T-cell (primary cell): ENCODE measurements at regions not wholly inside any gene's neighbourhood (a gene's known extent, or its start where the extent isn't known, plus 50 kb on each side); places are given as distances from the start of the nearest gene placed in this dataset.

Source experiments
- ATAC-seq, 4 experiments: fragments of 200-7000 bp in 3 of 4; fragments of 150-1000 bp in 1 of 4; cut with Tn5 transposase; replicated peaks in 1 of 4; 1 replicate in 3 of 4; 2 replicates in 1 of 4; pipeline ENCODE4 v1.10.0; 2021; ENCODE audit warnings: moderate library complexity in 3 of 4, mild to moderate bottlenecking in 2 of 4, moderate number of reproducible peaks in 1 of 4
- CTCF ChIA-PET, 2 donors: fragments of 300-600 bp; sonication (Branson Sonifier 250); formaldehyde crosslinking; loops; one replicate each; lab custom pipeline; 2022; ENCODE audit warnings: antibody characterized with exemption in 2 of 2; lab: Charles Lee
- POLR2A ChIA-PET, 2 donors: fragments of 300-600 bp; sonication (Branson Sonifier 250); formaldehyde crosslinking; loops; one replicate each; lab custom pipeline; 2022; ENCODE audit warnings: antibody characterized with exemption in 2 of 2; lab: Charles Lee
- DNase-seq, 35 experiments: peaks; one replicate each; pipeline versions ENCODE4 v3.0.0 to v3.0.0-alpha.2; 2013 to 2023
- H3K27ac ChIP-seq: one replicate; pipeline ENCODE4 v1.5.1; 2013; ENCODE audit warnings: low read length
- H3K27me3 ChIP-seq, 2 experiments: replicated peaks in 1 of 2; 1 replicate in 1 of 2; 2 replicates in 1 of 2; pipeline versions ENCODE4 v1.6.1 to v1.7.0; 2013; ENCODE audit warnings: low read length in 1 of 2, mixed read lengths in 1 of 2; ENCODE audit not compliant: control insufficient read depth in 2 of 2, insufficient read depth in 2 of 2; ENCODE audit errors: extremely low read depth in 1 of 2
- H3K36me3 ChIP-seq, 2 donors: 1 replicate in 1 of 2; 2 replicates in 1 of 2; pipeline versions ENCODE4 v1.6.1 to v1.7.0; 2013; ENCODE audit warnings: low read length in 1 of 2; ENCODE audit not compliant: control insufficient read depth in 2 of 2, insufficient read depth in 1 of 2; ENCODE audit errors: extremely low read depth in 1 of 2
- H3K4me1 ChIP-seq, 2 experiments: 1 replicate in 1 of 2; 2 replicates in 1 of 2; pipeline versions ENCODE4 v1.6.1 to v1.7.0; 2013; ENCODE audit warnings: low read length in 2 of 2, mixed read lengths in 1 of 2; ENCODE audit not compliant: insufficient read depth in 2 of 2, control insufficient read depth in 1 of 2; ENCODE audit errors: extremely low read depth in 1 of 2
- H3K4me3 ChIP-seq, 2 donors: 1 replicate in 1 of 2; 2 replicates in 1 of 2; pipeline versions ENCODE4 v1.5.1 to v1.7.0; 2013; ENCODE audit warnings: mild to moderate bottlenecking in 2 of 2, low read length in 1 of 2, moderate library complexity in 1 of 2; ENCODE audit not compliant: control insufficient read depth in 1 of 2; ENCODE audit errors: extremely low read depth in 1 of 2
- H3K9me3 ChIP-seq: 2 replicates; pipeline ENCODE4 v1.7.0; 2013
- H3K27ac Mint-ChIP-seq, 2 donors: one replicate each; pipeline ENCODE4 v1.8.0; 2020 to 2021; ENCODE audit warnings: mild to moderate bottlenecking in 2 of 2, mixed read lengths in 2 of 2
- H3K27me3 Mint-ChIP-seq, 2 donors: one replicate each; pipeline ENCODE4 v1.8.0; 2021 to 2022; ENCODE audit warnings: mixed read lengths in 2 of 2
- H3K36me3 Mint-ChIP-seq: one replicate; pipeline ENCODE4 v1.8.0; 2021; ENCODE audit warnings: mixed read lengths
- H3K4me1 Mint-ChIP-seq, 3 donors: one replicate each; pipeline ENCODE4 v1.8.0; 2020 to 2022; ENCODE audit warnings: mixed read lengths in 3 of 3, mild to moderate bottlenecking in 1 of 3
- H3K4me3 Mint-ChIP-seq, 3 donors: one replicate each; pipeline ENCODE4 v1.8.0; 2020 to 2022; ENCODE audit warnings: mild to moderate bottlenecking in 3 of 3, mixed read lengths in 3 of 3, moderate library complexity in 3 of 3
- H3K9me3 Mint-ChIP-seq, 3 donors: one replicate each; pipeline ENCODE4 v1.8.0; 2020 to 2022; ENCODE audit warnings: mixed read lengths in 3 of 3
- WGBS: methylation state at CpG from one replicate; pipeline ENCODE4 v1.1.5; 2013; ENCODE audit warnings: missing lambda C conversion rate; ENCODE audit not compliant: insufficient coverage; 5-methylcytosine and 5-hydroxymethylcytosine counted together

DNA sequence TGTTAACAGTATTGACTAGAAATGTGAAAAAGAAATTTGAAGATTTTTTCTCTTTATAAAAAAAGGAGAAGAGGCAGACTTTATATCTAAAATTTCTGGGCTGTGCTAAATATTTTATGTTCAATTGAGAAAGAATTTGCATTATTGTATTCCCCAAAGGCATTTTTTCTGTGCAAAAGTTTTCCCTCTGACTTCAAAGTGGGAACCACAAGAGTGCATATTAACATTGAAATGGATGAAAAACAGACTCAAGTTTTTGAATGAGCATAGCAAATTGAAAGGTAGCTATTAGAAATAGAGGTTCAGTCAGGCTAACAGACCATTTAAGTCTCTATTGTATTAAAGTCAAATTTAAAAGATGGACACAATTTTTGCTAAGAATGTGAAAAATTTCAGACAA is 95.2 kb downstream of the RASSF9 start:
- no peaks in the 10 kb centered on the region for H3K9me3 Mint-ChIP-seq
- CTCF ChIA-PET, result no interaction called here
- no peaks in the 10 kb centered on the region for H3K36me3 Mint-ChIP-seq
- no peak overlapping the region for H3K4me3 ChIP-seq
- no peak for DNase-seq
- no peak overlapping the region for H3K4me3 Mint-ChIP-seq
- H3K4me1 Mint-ChIP-seq, result no peaks in the 10 kb centered on the region
- no peaks in the 10 kb centered on the region for H3K9me3 ChIP-seq
- no peak overlapping the region for H3K27ac ChIP-seq
- POLR2A ChIA-PET, result interaction anchor here in 1 of 2 donors (0.7 kb wide), 1 partner anchor 372 kb away, joined by 6 read pairs; no protein-coding TSS in a partner anchor
- H3K27ac Mint-ChIP-seq, result no peak overlapping the region
- no peaks in the 10 kb centered on the region for H3K36me3 ChIP-seq
- no peak for ATAC-seq
- H3K27me3 Mint-ChIP-seq, result no peaks in the 10 kb centered on the region
- H3K27me3 ChIP-seq, result no peaks in the 10 kb centered on the region
- H3K4me1 ChIP-seq, result no peaks in the 10 kb centered on the region

DNA sequence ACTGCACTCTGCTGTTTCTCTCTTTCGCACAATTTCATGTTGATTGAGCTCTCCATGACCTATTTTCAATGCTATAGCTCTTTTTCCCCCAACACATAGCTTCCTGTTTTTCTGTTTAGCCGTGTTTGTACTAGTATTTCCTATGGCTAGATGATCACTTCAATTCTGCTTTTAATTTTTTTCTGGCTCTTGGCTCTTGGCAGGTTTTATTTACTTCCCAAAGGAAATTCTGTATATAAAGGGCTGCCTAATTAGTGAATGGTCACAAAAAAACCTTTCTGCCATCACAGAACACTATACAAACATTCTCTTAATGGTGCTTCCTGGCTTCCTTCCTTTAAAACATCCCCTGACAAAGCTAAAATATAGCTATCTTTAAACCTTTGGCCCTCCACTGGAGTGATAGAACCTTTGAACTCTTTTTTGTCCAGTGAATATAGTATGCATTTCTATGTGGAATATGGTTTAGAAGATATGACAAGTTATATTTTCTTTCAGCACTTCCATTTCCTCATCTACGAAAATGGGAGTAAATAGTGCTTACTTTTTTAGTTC is 88.2 kb downstream of the RASSF9 start:
- Mint-ChIP-seq H3K4me1 (no peaks in the 10 kb centered on the region), H3K27me3 (no peaks in the 10 kb centered on the region), H3K4me3 (no peak overlapping the region), H3K9me3 (peaks cover 0 to 4% (median 0%) of the 10 kb centered on the region in 3 donors), H3K27ac (no peak overlapping the region), H3K36me3 (no peaks in the 10 kb centered on the region)
- ATAC-seq (no peak), DNase-seq (no peak)
- H3K27ac ChIP-seq, result no peak overlapping the region
- H3K4me3 ChIP-seq, result no peak overlapping the region
- no peaks in the 10 kb centered on the region for H3K9me3 ChIP-seq
- no peaks in the 10 kb centered on the region for H3K27me3 ChIP-seq
- no peaks in the 10 kb centered on the region for H3K36me3 ChIP-seq
- CTCF ChIA-PET, result no interaction called here
- H3K4me1 ChIP-seq, result no peaks in the 10 kb centered on the region
- POLR2A ChIA-PET, result no interaction called here
- WGBS, result 83% methylated on average over 1 of the region's 3 CpGs
